GM19463 (cell line): ENCODE measurements at regions not wholly inside any gene's neighbourhood (a gene's known extent, or its start where the extent isn't known, plus 50 kb on each side); places are given as distances from the start of the nearest gene placed in this dataset.
"Not testable (repeated sequence)": the region's sequence is repeated elsewhere in the genome, so short reads cannot be mapped to it uniquely, and the experiment has no call there.

Experiments used
- ATAC-seq: cut with Tn5 transposase; IDR thresholded peaks from one replicate; pipeline ENCODE4 v1.9.1; 2021; ENCODE audit warnings: mild to moderate bottlenecking, moderate library complexity; ENCODE audit not compliant: unreplicated experiment

DNA sequence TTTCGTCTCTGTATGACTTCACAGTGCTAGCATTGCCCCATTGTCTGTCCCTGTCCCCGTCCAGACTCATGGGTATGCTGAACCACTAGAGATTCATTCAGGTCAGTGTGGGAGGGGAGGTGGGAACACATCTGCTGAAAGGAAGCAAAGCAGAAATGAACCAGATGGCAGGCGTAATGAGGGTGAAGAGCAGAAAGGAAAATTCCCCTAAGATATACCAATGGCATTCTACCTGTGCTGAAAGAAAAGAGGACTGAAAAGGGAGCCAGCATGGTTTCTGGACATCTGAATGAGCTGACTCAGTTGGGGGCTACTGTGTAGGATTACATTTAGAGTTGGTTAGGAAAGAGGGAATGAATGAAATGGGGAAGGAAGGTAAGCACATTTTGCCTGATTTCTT, 678.7 kb downstream of the MAT2B start:
- no peak for ATAC-seq

DNA sequence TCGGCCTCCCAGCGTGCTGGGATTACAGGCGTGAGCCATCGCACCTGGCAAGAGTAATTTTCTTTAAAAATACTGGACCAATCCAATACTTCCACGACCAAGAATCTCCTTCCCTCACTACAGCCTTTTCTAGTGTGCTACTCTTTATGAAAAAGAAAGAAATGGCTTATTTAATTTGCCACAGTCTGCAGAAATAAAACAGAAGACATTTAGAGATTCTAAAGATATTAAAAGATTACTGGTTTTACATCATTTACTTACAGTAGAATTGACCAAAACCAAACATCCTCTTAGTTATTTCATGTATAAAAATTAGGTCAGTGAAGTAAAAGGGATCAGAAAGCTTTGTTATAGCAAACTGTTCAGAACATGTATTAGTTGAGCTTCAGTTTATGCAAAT, 679.6 kb downstream of the MAT2B start:
- no peak for ATAC-seq

DNA sequence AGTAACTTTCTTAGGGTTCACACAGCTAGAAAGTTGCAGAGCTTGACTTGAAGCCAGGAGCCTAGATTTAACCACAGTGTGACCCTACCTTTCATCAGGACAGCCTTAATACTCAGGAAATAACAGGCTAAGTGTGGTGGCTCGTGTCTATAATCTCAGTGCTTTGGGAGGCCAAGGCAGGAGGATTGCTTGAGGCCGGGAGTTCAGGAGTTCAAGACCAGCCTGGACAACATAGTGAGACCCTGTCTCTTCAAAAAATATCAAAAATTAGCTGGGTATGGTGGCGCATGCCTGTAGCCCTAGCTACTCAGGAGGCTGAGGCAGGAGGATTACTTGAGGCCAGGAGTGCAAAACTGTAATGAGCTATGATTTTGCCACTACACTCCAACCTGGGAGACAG, 681.1 kb downstream of the MAT2B start:
- ATAC-seq, result no peak

GRCh38 chr5:164187785-164188184, 682.4 kb downstream of the MAT2B start:
- no peak for ATAC-seq

- ATAC-seq, result no peak
Measured at GRCh38 chr5:164188733-164189148, 683.3 kb downstream of the MAT2B start.

DNA sequence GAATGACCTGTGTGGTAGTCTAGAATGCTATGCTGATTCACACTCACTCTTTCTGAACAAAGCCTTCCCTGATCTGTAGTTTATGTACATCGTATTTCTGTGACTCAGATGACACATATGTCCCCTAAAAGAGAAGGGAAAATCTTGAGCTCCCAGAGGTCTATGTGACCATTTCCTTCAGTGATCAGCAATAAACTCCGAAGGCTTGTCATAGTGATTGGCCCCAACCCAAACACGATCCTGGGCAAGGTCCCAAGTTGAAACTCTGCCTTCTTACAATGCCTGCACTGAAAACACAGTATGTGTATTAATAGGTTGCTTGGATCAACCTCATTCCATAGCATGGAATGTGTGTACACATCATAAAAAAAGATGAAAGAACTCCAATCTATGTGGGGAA, 685.8 kb downstream of the MAT2B start:
- ATAC-seq, result no peak

- no peak for ATAC-seq
Measured at GRCh38 chr5:164202338-164202737, 696.9 kb downstream of the MAT2B start.

GRCh38 chr5:164203581-164204225, 698.3 kb downstream of the MAT2B start:
- ATAC-seq, result no peak

DNA sequence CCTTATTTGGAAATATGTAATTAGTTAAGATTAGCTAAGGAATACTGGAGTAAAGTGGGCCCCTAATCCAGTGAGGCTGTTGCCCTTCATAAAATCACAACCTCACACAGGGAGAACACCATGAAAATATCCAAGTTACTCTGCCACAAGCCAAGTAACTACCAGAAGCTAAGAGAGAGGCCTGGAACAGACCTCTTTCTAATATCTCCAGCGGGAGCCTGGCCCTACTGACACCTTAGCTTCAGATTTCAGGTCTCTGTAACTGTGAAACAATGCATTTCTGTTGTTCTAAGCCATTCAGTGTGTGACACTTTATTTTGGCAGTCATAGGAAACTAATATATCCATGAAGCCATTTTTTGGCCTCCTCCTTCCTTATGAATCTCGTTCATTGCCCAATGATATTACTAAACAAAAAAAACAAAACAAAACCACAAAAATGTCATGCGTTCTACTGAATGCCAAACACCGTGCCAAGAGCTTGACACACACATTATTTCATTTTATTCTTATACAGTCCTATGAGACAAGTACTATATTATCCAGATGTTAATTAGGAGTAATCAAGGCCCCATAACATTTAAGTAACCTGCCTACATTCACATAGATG, 699.0 kb downstream of the MAT2B start:
- ATAC-seq, result no peak

- no peak for ATAC-seq
Measured at GRCh38 chr5:164206196-164206595, 700.8 kb downstream of the MAT2B start.

- no peak for ATAC-seq
Measured at GRCh38 chr5:164207646-164208045, 702.2 kb downstream of the MAT2B start.

DNA sequence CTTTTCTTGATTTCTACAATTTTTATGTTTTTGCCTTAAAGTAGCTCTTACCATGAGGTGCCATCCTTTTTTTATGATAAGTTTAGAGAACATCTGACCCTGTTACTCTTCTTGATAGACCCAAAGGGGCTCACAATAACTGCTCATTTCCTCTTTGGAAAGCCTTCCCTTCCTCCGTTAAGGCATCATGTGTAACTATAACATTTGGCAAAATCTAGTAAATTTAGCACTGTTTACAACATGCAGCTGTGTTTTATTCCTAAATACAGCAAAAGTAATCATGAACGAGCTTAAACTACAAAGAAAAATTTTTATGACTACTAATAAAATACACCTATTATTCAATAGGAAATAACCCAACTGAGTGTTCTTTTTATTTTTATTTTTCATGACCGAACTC, 705.1 kb downstream of the MAT2B start:
- no peak for ATAC-seq

DNA sequence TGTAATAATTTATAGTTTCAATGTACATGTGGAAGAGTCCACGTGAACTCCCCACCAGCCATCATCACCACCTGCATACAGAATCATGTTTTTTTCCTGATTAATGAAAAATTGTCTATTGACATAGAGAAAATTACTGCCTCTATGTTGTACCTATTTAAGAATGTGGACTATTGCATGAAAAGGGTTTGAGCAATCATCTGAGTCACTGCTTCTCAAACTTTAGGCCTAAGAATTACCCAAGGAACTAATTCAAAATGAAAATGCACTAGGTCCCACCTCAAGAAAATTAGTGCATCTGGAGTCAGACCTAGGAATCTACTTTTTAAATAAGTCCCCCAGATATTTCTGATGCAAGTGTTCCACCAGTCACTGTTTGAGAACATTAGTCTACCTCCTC, 709.3 kb downstream of the MAT2B start:
- no peak for ATAC-seq

DNA sequence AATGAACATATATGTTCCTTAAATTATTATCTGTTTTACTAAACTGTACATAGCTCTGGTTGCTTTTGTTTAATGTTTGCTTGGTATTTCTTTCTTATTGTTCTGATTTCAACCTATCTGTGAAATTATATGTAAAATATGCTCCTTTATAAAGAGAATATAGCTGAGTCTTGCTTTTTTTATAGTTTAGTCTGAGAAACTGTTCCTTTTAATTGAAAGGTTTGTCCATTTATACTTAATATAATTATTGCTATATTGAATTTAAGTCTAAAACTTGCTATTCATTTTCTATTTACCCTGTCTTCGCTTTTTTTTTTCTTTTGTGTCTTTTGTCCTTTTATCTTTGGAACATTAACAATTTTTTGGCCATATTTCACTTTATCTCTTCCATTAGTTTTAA, 712.0 kb downstream of the MAT2B start:
- no peak for ATAC-seq

DNA sequence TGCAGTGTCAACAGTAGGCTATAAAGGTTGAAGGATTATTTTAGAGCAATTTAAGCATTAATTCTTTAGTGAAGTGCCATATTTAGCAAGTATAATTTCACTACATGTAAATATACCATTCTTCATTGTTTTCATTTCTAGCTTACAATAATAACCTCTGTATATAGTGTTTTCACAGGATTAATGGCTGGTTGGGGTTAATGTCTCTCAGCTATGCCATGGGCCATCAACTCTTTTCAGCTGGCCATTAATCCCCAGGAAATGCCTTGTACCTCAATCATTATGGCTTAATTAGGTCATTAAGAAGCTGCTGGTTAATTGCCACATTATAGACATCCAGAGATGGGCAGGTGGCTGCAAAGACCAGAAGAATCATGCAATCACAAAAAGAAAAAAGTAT, 715.1 kb downstream of the MAT2B start:
- ATAC-seq, result no peak

GRCh38 chr5:164224236-164224635, 718.8 kb downstream of the MAT2B start:
- ATAC-seq, result no peak

- ATAC-seq, result no peak
Measured at GRCh38 chr5:164224772-164225171, 719.4 kb downstream of the MAT2B start.

DNA sequence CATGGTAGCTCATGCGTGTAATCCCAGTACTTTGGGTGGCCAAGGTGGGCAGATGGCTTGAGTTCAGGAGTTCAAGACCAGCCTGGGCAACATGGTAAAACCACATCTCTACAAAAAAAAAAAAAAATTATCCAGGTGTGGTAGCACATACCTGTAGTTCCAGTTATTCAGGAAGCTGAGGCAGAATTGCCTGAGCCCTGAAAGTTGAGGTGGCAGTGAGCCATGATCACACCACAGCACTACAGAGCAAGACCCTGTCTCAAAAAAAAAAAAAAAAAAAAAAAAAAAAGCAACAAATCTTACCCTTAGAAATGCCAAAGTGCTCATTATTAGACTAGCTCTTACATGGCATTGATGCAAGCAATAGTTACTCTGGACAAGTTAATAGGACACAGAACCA, 724.9 kb downstream of the MAT2B start:
- no peak for ATAC-seq

DNA sequence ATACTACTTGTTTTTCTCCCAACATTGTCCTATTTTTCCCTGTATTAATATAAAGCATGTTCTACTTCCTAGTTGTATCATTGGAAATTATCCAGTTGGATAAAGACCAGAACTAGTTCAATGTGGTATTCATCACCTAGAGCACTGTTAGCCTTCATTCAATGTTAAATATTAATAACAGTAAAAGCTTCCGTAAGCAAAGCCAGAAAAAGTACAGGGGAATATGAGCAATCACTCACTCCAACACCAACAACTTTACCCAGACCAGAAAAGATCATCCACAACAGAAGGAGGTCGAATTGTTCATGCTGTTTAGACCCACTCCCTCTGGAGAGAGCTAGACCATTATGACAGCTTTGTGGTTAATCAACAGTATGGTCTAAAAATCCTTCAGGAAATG, 728.4 kb downstream of the MAT2B start:
- ATAC-seq, result no peak

- ATAC-seq, result no peak
Measured at GRCh38 chr5:164234321-164234720, 728.9 kb downstream of the MAT2B start.

- no peak for ATAC-seq
Measured at GRCh38 chr5:164235300-164235891, 730.0 kb downstream of the MAT2B start.

- ATAC-seq, result no peak
Measured at GRCh38 chr5:164237486-164237885, 732.1 kb downstream of the MAT2B start.

- not testable (repeated sequence) for ATAC-seq
Measured at GRCh38 chr5:164251781-164252180, 746.4 kb downstream of the MAT2B start.
